LNCAP (cell line): ENCODE measurements at regions not wholly inside any gene's neighbourhood (a gene's known extent, or its start where the extent isn't known, plus 50 kb on each side); places are given as distances from the start of the nearest gene placed in this dataset.

Experiments used
- TF ChIP-seq, protein P1 (sequence below): fragments of 450-650 bp; IDR thresholded peaks from 2 replicates; pipeline ENCODE4 v1.5.1; 2017; ENCODE audit warnings: mild to moderate bottlenecking

- TF ChIP-seq, protein P1, sequence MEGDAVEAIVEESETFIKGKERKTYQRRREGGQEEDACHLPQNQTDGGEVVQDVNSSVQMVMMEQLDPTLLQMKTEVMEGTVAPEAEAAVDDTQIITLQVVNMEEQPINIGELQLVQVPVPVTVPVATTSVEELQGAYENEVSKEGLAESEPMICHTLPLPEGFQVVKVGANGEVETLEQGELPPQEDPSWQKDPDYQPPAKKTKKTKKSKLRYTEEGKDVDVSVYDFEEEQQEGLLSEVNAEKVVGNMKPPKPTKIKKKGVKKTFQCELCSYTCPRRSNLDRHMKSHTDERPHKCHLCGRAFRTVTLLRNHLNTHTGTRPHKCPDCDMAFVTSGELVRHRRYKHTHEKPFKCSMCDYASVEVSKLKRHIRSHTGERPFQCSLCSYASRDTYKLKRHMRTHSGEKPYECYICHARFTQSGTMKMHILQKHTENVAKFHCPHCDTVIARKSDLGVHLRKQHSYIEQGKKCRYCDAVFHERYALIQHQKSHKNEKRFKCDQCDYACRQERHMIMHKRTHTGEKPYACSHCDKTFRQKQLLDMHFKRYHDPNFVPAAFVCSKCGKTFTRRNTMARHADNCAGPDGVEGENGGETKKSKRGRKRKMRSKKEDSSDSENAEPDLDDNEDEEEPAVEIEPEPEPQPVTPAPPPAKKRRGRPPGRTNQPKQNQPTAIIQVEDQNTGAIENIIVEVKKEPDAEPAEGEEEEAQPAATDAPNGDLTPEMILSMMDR = no peak
Observed at GRCh38 chr4:35201403-35201802, 1042.9 kb downstream of the ARAP2 start.

DNA sequence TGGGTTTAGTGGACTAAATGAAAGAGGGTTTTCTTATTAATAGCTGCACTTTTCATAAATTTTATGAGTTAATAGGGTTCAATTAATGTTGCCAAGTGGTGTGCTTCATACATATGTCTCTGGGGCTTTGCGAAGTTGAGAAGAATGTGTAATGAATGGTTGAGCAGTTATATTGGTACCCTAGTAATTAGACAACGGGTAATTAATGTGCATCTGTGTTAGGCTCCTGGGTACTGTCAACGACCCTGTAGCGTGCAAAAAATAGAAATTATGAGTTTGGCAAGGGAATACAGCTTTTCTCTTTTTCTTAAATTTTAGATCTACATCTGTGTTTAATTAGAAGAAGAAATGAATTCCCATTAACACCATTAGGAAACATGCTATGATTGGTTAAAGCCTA lies 1027.7 kb downstream of the ARAP2 start:
- TF ChIP-seq, protein P1 = no peak

GRCh38 chr4:35217331-35217730 lies 1027.0 kb downstream of the ARAP2 start:
- TF ChIP-seq, protein P1 = no peak

DNA sequence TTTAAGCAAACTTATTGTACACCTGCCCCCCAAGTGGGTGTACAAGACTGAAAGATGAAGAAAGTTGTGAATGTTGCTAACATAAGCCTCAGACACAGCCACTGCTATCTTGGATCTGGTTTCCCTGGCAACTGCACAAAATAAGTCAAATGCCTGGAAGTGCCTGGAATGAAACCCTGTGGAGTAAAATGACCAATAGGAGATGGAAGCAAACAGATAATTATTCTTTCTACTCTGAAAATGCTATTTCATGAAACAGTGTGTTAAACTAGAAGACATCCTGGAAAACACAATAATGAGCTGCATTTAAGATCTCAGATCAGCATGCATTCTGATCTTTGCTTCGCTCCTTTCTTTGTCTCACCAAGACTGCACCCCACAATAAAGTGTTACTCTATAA lies 1016.0 kb downstream of the ARAP2 start:
- TF ChIP-seq, protein P1 = no peak

GRCh38 chr4:35229021-35229420 lies 1015.3 kb downstream of the ARAP2 start:
- TF ChIP-seq, protein P1 = no peak

GRCh38 chr4:35237924-35238323 lies 1006.4 kb downstream of the ARAP2 start:
- TF ChIP-seq, protein P1 = no peak

GRCh38 chr4:35238793-35239192 lies 1005.5 kb downstream of the ARAP2 start:
- TF ChIP-seq, protein P1 = no peak

DNA sequence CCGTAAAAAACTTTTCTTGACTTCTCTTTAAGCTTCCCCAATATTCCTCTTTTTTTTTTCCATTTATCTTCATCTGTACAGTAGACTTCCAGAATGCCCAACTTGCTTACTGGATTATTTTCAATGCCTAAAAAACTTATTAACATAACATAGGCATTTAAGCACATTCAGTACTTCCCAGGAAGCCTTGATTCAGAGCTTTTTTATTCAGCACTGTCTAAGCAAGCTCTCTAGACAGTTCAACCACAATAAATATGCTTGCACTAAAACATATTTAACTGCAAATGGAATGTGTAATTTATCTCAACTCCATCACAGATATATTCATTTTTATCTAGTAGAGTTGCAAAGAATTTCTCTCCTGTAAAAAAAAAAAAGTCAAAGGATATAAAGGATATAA lies 997.8 kb downstream of the ARAP2 start:
- TF ChIP-seq, protein P1 = no peak
